GM20000 (cell line): ENCODE measurements at regions not wholly inside any gene's neighbourhood (a gene's known extent, or its start where the extent isn't known, plus 50 kb on each side); places are given as distances from the start of the nearest gene placed in this dataset.

ENCODE experiments used
- DNase-seq: peaks from one replicate; pipeline ENCODE4 v3.0.0; 2012; ENCODE audit warnings: low spot score
- TF ChIP-seq, protein P1 (sequence below): IDR thresholded peaks from 2 replicates; pipeline ENCODE4 v1.5.1; 2012; ENCODE audit warnings: mild to moderate bottlenecking, control low read depth; ENCODE audit errors: extremely low read depth, missing control alignments

DNA sequence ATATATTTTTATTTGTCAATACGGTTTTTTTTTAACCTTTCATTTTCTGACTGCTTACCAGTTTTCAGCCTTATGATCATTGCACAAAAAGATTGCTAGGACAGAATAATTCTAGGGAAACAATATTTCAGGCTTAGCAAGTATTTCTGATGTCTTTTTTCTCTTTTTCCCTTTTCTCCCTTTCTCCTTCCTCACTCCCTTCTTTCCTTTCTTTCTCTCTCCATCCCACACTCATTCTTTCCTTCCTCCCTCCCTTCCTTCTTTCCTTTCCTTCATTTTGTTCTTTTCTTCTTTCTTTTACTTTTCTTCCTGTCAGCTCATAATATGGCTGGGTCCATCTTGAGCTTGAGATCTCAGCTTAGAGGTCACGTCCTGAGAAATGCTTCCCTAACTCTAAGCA is 601.4 kb upstream of the NOVA1 start:
- no peak for DNase-seq
- TF ChIP-seq, protein P1, sequence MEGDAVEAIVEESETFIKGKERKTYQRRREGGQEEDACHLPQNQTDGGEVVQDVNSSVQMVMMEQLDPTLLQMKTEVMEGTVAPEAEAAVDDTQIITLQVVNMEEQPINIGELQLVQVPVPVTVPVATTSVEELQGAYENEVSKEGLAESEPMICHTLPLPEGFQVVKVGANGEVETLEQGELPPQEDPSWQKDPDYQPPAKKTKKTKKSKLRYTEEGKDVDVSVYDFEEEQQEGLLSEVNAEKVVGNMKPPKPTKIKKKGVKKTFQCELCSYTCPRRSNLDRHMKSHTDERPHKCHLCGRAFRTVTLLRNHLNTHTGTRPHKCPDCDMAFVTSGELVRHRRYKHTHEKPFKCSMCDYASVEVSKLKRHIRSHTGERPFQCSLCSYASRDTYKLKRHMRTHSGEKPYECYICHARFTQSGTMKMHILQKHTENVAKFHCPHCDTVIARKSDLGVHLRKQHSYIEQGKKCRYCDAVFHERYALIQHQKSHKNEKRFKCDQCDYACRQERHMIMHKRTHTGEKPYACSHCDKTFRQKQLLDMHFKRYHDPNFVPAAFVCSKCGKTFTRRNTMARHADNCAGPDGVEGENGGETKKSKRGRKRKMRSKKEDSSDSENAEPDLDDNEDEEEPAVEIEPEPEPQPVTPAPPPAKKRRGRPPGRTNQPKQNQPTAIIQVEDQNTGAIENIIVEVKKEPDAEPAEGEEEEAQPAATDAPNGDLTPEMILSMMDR: no peak

GRCh38 chr14:27205036-27205435 is 607.2 kb upstream of the NOVA1 start:
- TF ChIP-seq, protein P1: no peak
- DNase-seq: no peak

- DNase-seq: no peak
- TF ChIP-seq, protein P1: no peak
These were observed 613.9 kb upstream of the NOVA1 start for GRCh38 chr14:27211741-27212140.

- TF ChIP-seq, protein P1: no peak
- DNase-seq: no peak
These were observed 624.8 kb upstream of the NOVA1 start for GRCh38 chr14:27222671-27223070.

DNA sequence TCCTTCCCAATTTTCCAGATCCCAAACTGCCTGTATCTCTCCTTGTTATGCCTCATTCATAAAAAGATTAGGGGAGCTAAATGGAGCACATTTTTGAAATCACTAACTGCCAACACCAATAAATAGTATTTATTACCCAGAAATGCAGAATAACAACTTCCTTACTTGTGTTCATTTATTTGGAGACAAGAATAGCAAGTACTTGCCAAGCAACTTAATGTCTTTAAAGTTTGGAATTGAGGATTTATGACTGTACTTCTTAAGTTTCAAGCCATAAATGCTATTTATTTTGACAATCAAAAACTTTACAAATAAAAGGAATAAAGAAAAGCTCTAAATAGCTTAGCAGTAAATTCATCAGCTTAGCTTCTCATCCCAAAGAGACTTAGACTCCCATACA is 626.1 kb upstream of the NOVA1 start:
- DNase-seq: no peak
- TF ChIP-seq, protein P1: no peak

GRCh38 chr14:27228053-27228452 is 630.2 kb upstream of the NOVA1 start:
- TF ChIP-seq, protein P1: no peak
- DNase-seq: no peak

GRCh38 chr14:27234331-27234730 is 636.5 kb upstream of the NOVA1 start:
- TF ChIP-seq, protein P1: no peak
- DNase-seq: no peak
